ENCODE measurements at regions not wholly inside any gene's neighbourhood (a gene's known extent, or its start where the extent isn't known, plus 50 kb on each side); places are given as distances from the start of the nearest gene placed in this dataset.

- no peak for TF ChIP-seq ZNF580 (CRISPR knock-in tag; IDR thresholded peaks at IDR 0.05; ENCODE audit: borderline replicate concordance, low read depth)
- no peak for TF ChIP-seq POLR2A (IDR thresholded peaks at IDR 0.05; ENCODE audit: insufficient read depth in 1 of 2, low read depth in 2 of 2, low read length in 2 of 2)
- no peak for TF ChIP-seq TOPORS (CRISPR knock-in tag; IDR thresholded peaks at IDR 0.05)
- TF ChIP-seq BCL6 (CRISPR knock-in tag; IDR thresholded peaks at IDR 0.05), result no peak
These were observed 86.4 kb upstream of the IFNE start for GRCh38 chr9:21568484-21568883.

Measured in HepG2 (cell line).